ENCODE measurements at regions not wholly inside any gene's neighbourhood (a gene's known extent, or its start where the extent isn't known, plus 50 kb on each side); places are given as distances from the start of the nearest gene placed in this dataset.

- DNase-seq (ENCODE audit: low read depth): no peak
These were observed 894.4 kb downstream of the SORCS3 start for GRCh38 chr10:105535478-105535877.

DNA sequence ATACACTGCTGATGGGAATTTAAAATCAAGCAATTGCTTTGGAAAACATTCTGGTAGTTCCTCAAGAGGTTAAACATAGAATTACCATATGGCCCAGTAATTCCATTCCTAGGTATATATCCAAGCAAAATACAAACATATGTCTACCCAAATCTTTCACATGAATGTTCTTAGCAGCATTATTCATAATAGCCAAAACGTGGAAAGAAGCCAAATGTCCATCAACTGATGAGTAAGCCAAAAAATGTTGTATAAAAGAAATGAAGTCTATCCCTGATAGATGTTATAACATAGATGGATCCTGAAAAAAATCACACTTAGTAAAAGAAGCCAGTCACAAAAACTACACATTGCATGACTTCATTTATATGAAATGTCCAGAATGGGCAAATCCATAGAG lies 893.0 kb downstream of the SORCS3 start:
- no peak for DNase-seq (ENCODE audit: low read depth)

DNA sequence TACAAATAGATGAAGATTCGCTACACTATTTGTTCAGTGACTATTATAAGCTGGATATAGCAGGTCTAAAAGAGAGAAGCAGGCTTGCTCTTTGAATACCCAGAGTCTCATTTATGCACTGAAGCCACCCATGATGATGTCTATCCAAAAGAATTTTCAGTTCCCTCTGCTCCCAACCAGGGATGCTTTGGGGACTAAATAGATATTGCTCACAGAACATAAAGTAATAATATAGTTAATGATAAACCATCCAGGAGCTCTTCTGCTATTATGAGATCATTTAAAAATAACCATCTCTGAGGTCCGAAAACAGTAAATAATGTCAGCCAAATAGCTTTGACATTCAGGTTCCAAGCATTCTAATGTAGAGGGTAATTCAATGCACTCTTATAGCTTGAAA lies 875.4 kb downstream of the SORCS3 start:
- no peak for DNase-seq (ENCODE audit: low read depth)

GRCh38 chr10:105514106-105514505 lies 873.0 kb downstream of the SORCS3 start:
- no peak for DNase-seq (ENCODE audit: low read depth)

- DNase-seq (ENCODE audit: low read depth): no peak
These were observed 868.4 kb downstream of the SORCS3 start for GRCh38 chr10:105509517-105509916.

- DNase-seq (ENCODE audit: low read depth): no peak
These were observed 865.2 kb downstream of the SORCS3 start for GRCh38 chr10:105506262-105506661.

- no peak for DNase-seq (ENCODE audit: low read depth)
These were observed 862.6 kb downstream of the SORCS3 start for GRCh38 chr10:105503714-105504113.

DNA sequence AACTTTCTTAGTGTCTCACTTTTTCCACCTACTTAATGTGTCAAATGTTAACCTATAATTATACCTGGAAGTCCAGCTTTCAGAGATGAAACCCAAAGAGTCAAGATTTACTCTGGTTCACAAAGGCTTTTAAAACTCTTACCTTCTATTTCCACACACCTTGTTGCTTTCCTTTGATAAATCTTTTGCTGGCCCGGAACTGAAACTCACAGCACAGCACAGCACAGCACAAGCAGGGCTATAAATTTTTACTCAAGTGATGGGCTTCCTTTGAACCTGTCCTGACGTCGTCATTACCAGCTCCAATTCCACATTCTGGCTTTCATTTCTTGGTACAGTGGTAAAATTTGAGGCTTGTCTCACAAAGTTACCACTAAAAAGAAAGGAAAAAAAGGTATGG lies 861.0 kb downstream of the SORCS3 start:
- no peak for DNase-seq (ENCODE audit: low read depth)

DNA sequence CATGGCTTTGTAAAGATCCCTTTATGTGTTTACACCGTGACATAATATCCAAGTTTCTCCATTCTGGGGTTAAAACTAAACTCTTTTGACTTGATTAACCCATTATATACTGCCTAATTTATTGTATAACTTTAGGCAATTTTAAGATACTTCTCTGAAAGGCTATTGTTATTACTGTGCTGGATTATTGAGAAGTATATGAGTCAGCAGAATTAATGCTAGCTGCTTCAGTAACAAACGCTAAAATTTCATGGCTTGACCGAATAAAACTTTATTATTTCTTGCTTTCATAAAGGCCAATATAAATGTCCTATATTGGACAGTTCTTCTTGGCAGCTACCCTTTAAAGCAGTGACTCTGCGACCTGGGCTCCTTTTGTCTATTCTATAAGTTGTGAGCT lies 853.9 kb downstream of the SORCS3 start:
- no peak for DNase-seq (ENCODE audit: low read depth)

- no peak for DNase-seq (ENCODE audit: low read depth)
These were observed 853.2 kb downstream of the SORCS3 start for GRCh38 chr10:105494303-105494702.

DNA sequence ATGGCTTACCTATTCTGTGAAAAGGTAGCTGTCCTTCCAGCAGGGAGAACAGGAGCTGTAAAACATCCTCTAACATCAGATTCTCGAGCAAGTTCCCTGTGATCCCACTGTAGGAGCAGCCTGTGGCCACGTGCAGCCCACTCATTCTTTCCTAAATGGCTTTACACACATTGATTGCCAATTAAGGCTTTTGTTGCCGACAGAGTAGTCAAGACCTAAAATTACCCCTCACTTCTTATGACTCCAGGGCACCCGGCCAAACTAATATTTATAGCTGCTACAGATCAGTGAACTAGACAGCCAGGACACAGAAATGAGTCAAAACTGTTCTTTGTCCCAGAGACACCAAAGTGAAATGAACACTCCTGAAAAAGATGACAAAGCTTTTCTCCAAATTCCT lies 832.1 kb downstream of the SORCS3 start:
- DNase-seq (ENCODE audit: low read depth): no peak

DNA sequence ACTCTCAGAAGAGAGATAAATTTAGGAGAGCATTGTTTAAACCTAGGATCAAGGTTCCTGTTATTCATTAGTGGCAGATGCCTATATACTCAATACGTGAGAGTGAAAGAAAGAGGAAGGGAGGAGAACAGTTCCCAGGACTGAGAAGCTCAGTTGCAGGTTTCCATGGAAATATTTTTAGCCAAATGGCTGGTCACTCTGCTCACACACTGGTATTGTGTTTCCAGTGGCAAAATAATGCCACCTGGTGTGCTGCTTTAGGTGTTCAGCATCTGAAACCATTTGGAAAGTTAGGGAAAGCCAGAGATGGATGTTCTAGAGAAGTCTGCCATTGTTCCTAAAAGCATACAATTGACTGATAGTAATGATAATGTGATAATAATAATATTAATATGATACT lies 827.7 kb downstream of the SORCS3 start:
- DNase-seq (ENCODE audit: low read depth): no peak

DNA sequence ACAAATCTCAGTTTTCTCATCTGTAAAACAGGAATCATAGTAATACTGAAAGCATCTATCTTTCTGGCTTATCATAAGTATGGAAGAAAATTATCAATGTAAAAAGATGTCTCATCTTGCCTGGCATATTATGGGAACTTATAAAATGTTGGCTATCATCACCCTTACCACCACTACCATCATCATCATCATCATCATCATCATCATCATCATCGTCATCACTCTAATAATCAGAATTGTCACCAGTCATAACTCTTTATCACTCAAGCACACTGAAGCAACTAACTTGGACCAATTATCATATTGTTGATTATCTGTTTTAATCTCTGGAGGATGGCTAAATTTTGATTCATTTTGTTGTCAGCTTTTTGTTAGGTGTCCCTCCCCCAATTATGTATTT lies 825.4 kb downstream of the SORCS3 start:
- DNase-seq (ENCODE audit: low read depth): no peak

- no peak for DNase-seq (ENCODE audit: low read depth)
These were observed 793.9 kb downstream of the SORCS3 start for GRCh38 chr10:105434970-105435369.

GRCh38 chr10:105413997-105414396 lies 772.9 kb downstream of the SORCS3 start:
- no peak for DNase-seq (ENCODE audit: low read depth)

DNA sequence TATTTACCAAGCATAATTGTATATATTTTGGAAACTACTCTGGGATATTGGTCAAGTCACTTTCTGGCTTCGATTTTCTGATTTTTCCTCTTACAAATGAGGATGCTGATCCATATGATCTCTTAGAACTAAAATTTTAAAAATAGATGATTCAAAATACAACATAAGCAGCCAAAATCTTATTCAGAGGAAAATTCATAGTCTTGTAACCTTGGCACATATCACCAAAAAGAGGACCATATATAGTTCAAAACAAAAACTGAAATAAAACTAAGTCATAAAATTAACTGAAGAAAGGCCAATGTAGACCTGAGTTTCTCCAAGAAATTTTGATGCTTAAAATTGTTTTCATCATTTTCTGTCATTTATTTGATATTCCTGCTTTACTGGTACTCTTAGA lies 768.3 kb downstream of the SORCS3 start:
- DNase-seq (ENCODE audit: low read depth): no peak

DNA sequence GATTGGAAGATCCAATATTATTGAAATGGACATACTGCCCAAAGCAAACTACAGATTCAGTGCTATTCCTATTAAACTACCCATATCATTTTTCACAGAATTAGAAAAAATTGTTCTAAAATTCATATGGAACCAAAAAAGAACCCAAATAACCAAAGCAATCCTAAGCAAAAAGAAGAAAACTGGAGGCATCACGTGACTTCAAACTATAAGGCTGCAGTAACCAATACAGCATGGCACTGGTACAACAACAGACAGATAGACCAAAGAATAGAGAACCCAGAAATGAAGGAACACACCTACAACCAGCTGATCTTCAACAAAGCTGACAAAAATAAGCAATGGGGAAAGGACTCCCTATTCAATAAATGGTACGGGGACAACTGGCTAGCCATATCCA lies 765.4 kb downstream of the SORCS3 start:
- DNase-seq (ENCODE audit: low read depth): no peak

GRCh38 chr10:105398202-105398601 lies 757.1 kb downstream of the SORCS3 start:
- DNase-seq (ENCODE audit: low read depth): no peak

GRCh38 chr10:105391670-105392351 lies 750.7 kb downstream of the SORCS3 start:
- no peak for DNase-seq (ENCODE audit: low read depth)

GRCh38 chr10:105387971-105388370 lies 746.9 kb downstream of the SORCS3 start:
- no peak for DNase-seq (ENCODE audit: low read depth)

- no peak for DNase-seq (ENCODE audit: low read depth)
These were observed 742.9 kb downstream of the SORCS3 start for GRCh38 chr10:105383978-105384377.

DNA sequence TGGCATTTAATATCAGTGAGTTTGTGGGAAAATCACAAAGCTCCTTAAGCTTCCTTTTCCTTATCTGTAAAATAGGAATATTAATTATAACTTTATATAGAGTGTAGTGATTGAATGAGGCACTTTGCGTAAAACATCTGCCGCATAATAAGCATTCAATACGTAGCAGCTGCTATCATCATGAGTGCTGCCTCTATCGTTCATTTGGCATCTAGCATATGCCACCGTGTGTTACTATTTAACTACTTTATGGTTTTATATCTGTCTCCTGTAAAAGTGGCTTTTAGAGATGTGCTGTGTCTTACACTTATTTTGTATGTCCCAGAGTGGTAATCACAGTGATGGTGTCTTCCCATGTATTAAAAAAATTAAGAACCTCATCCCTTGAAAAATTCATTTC lies 729.6 kb downstream of the SORCS3 start:
- no peak for DNase-seq (ENCODE audit: low read depth)

DNA sequence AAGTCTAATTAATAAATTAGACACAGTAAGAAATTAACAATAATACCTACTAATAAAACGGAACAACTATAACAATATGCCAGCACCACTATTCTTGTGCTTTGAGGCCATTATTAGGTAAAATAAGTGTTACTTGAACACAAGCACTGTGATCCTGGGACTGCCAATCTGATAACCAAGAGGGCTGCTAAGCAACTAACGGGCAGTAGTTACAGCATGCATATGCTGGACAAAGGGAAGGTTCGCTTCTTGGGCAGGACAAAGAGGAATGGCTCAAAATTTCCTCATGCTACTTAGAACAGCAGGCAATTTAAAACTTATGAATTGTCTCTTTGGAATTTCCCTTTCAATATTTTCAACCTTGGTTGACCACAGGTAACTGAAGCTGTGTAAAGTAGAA lies 718.6 kb downstream of the SORCS3 start:
- DNase-seq (ENCODE audit: low read depth): no peak

- no peak for DNase-seq (ENCODE audit: low read depth)
These were observed 717.8 kb downstream of the SORCS3 start for GRCh38 chr10:105358911-105359310.

DNA sequence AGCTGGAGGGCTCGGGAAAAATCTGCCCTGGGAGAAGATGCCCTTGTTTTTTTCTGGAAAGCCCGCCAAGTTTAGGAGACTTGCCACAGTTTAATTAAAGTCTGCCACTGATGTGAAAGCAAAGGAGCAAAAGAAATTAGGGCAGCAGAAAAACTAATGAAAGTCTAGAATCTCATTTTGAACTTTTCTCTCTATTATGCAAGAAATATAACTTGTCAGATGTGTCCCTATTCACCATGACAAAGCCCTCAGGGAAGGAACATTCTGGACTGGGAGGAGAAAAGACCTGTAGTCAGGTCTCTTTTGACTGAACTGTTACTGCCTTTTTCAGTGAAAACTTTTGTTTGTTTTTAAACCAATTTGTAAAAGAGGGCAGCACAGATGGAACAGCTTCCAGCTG lies 715.5 kb downstream of the SORCS3 start:
- no peak for DNase-seq (ENCODE audit: low read depth)
